Breast epithelium (tissue), 3 donors: ENCODE measurements at regions not wholly inside any gene's neighbourhood (a gene's known extent, or its start where the extent isn't known, plus 50 kb on each side); places are given as distances from the start of the nearest gene placed in this dataset.

ENCODE experiments used
- POLR2A ChIP-seq: fragments of 450-650 bp; IDR thresholded peaks from one replicate; pipeline ENCODE4 v1.6.1; 2016; ENCODE audit warnings: antibody characterized with exemption, mild to moderate bottlenecking, moderate library complexity
- TF ChIP-seq, protein P1 (sequence below), 3 donors: fragments of 450-650 bp; IDR thresholded peaks; one replicate each; pipeline ENCODE4 v1.5.1; 2016 to 2017; ENCODE audit warnings: antibody characterized with exemption in 3 of 3, mild to moderate bottlenecking in 3 of 3, moderate library complexity in 3 of 3

DNA sequence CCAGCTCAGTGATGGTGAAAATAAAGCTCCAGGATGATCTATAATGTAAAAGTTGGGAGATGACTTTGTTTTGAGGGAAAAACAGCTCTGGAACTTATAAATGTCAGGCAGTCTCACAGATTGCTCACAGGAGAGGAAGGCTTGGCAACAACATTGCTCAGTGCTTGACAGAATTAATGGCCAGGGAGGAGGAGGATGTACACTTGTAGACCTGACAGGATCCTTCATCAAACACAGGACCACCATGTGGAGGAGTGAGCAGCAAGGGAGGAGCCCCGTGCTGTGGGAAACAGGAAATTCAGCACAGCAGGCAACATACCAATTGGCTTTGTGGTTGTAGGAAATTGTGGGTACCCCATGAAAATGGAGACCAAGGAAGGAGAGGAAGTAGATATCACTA lies 291.8 kb upstream of the CAMK1G start:
- TF ChIP-seq, protein P1, sequence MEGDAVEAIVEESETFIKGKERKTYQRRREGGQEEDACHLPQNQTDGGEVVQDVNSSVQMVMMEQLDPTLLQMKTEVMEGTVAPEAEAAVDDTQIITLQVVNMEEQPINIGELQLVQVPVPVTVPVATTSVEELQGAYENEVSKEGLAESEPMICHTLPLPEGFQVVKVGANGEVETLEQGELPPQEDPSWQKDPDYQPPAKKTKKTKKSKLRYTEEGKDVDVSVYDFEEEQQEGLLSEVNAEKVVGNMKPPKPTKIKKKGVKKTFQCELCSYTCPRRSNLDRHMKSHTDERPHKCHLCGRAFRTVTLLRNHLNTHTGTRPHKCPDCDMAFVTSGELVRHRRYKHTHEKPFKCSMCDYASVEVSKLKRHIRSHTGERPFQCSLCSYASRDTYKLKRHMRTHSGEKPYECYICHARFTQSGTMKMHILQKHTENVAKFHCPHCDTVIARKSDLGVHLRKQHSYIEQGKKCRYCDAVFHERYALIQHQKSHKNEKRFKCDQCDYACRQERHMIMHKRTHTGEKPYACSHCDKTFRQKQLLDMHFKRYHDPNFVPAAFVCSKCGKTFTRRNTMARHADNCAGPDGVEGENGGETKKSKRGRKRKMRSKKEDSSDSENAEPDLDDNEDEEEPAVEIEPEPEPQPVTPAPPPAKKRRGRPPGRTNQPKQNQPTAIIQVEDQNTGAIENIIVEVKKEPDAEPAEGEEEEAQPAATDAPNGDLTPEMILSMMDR (IDR thresholded peaks at IDR 0.05) = no peak
- no peak for TF ChIP-seq POLR2A
